Breast epithelium (tissue), 4 donors: ENCODE measurements at regions not wholly inside any gene's neighbourhood (a gene's known extent, or its start where the extent isn't known, plus 50 kb on each side); places are given as distances from the start of the nearest gene placed in this dataset.

ENCODE experiments used
- DNase-seq, 2 donors: peaks; one replicate each; pipeline ENCODE4 v3.0.0-alpha.2; 2019; ENCODE audit warnings: low spot score in 2 of 2
- H3K27ac ChIP-seq, 2 donors: fragments of 200-600 bp; sonication (generic) in 1 of 2; one replicate each; pipeline ENCODE4 v1.5.1; 2016 to 2019; ENCODE audit warnings: mild to moderate bottlenecking in 1 of 2
- H3K27me3 ChIP-seq, 2 donors: fragments of 200-600 bp; sonication (generic) in 1 of 2; one replicate each; pipeline versions ENCODE4 v1.5.1 to v1.6.0; 2017 to 2019; ENCODE audit warnings: control low read depth in 1 of 2, mild to moderate bottlenecking in 1 of 2
- H3K36me3 ChIP-seq: fragments of 200-600 bp; one replicate; pipeline ENCODE4 v1.5.1; 2019
- H3K4me1 ChIP-seq, 2 donors: fragments of 200-600 bp; sonication (generic); one replicate each; pipeline ENCODE4 v1.5.1; 2016 to 2019; ENCODE audit warnings: control low read depth in 1 of 2
- H3K4me3 ChIP-seq, 3 donors: fragments of 200-600 bp; sonication (generic); 1 replicate in 2 of 3; 2 replicates in 1 of 3; pipeline ENCODE4 v1.5.1; 2016 to 2019; ENCODE audit warnings: mild to moderate bottlenecking in 3 of 3, moderate library complexity in 2 of 3
- H3K9me3 ChIP-seq, 2 donors: fragments of 200-600 bp; sonication (generic) in 1 of 2; one replicate each; pipeline ENCODE4 v1.5.1; 2016 to 2019; ENCODE audit warnings: control low read depth in 1 of 2
- CTCF ChIP-seq, 3 donors: fragments of 450-650 bp; IDR thresholded peaks; one replicate each; pipeline ENCODE4 v1.5.1; 2016 to 2017; ENCODE audit warnings: antibody characterized with exemption in 3 of 3, mild to moderate bottlenecking in 3 of 3, moderate library complexity in 3 of 3
- POLR2A ChIP-seq: fragments of 450-650 bp; IDR thresholded peaks from one replicate; pipeline ENCODE4 v1.6.1; 2016; ENCODE audit warnings: antibody characterized with exemption, mild to moderate bottlenecking, moderate library complexity
- POLR2AphosphoS5 ChIP-seq, 3 donors: sonication (generic); formaldehyde crosslinking; IDR thresholded peaks; one replicate each; pipeline ENCODE4 v1.6.1; 2017; ENCODE audit warnings: antibody characterized with exemption in 3 of 3
- intact Hi-C: fragments of 100-400 bp; cut with DNase I; formaldehyde crosslinking; loops from one replicate; pipeline ENCODE4 v1.15.1; 2023; ENCODE audit warnings: low total_unique reads

- no peaks in the 10 kb centered on the region for H3K36me3 ChIP-seq
- H3K27me3 ChIP-seq, result no peaks in the 10 kb centered on the region
- no peak for DNase-seq
- H3K4me1 ChIP-seq, result no peaks in the 10 kb centered on the region
- no peak overlapping the region for H3K27ac ChIP-seq
- TF ChIP-seq CTCF (IDR thresholded peaks at IDR 0.05), result no peak
- no peak for TF ChIP-seq POLR2AphosphoS5 (IDR thresholded peaks at IDR 0.05)
- no peak for TF ChIP-seq POLR2A
- H3K9me3 ChIP-seq, result no peaks in the 10 kb centered on the region
- intact Hi-C loops, result no loop called here
- H3K4me3 ChIP-seq, result no peak overlapping the region
These were observed 127.9 kb upstream of the DYRK2 start for GRCh38 chr12:67520606-67521005.

- no peaks in the 10 kb centered on the region for H3K9me3 ChIP-seq
- no peaks in the 10 kb centered on the region for H3K27me3 ChIP-seq
- H3K36me3 ChIP-seq, result no peaks in the 10 kb centered on the region
- intact Hi-C loops, result no loop called here
- no peak overlapping the region for H3K27ac ChIP-seq
- H3K4me1 ChIP-seq, result no peaks in the 10 kb centered on the region
- TF ChIP-seq CTCF (IDR thresholded peaks at IDR 0.05), result no peak
- TF ChIP-seq POLR2AphosphoS5 (IDR thresholded peaks at IDR 0.05), result no peak
- no peak for TF ChIP-seq POLR2A
- no peak for DNase-seq
- H3K4me3 ChIP-seq, result no peak overlapping the region
These were observed 126.3 kb upstream of the DYRK2 start for GRCh38 chr12:67522222-67522621.

- Histone ChIP-seq H3K27me3 (no peaks in the 10 kb centered on the region), H3K4me3 (no peak overlapping the region), H3K4me1 (no peaks in the 10 kb centered on the region), H3K36me3 (no peaks in the 10 kb centered on the region), H3K27ac (no peak overlapping the region), H3K9me3 (no peaks in the 10 kb centered on the region)
- intact Hi-C loops, result no loop called here
- TF ChIP-seq CTCF (IDR thresholded peaks at IDR 0.05), result no peak
- TF ChIP-seq POLR2A, result no peak
- no peak for TF ChIP-seq POLR2AphosphoS5 (IDR thresholded peaks at IDR 0.05)
- no peak for DNase-seq
These were observed 125.0 kb upstream of the DYRK2 start for GRCh38 chr12:67523538-67523937.

GRCh38 chr12:67524861-67525616 is 123.5 kb upstream of the DYRK2 start:
- no peak for TF ChIP-seq POLR2A
- no peak for TF ChIP-seq CTCF (IDR thresholded peaks at IDR 0.05)
- no peaks in the 10 kb centered on the region for H3K4me1 ChIP-seq
- DNase-seq, result no peak

GRCh38 chr12:67525617-67525884 is 123.0 kb upstream of the DYRK2 start:
- intact Hi-C loops, result loop anchor here (5.0 kb wide), 1 partner anchor 113 kb away; no protein-coding TSS in a partner anchor
- Histone ChIP-seq H3K4me1 (no peaks in the 10 kb centered on the region), H3K9me3 (no peaks in the 10 kb centered on the region), H3K27me3 (no peaks in the 10 kb centered on the region), H3K36me3 (no peaks in the 10 kb centered on the region), H3K27ac (no peak overlapping the region), H3K4me3 (no peak overlapping the region)
- no peak for TF ChIP-seq CTCF (IDR thresholded peaks at IDR 0.05)
- no peak for TF ChIP-seq POLR2AphosphoS5 (IDR thresholded peaks at IDR 0.05)
- no peak for TF ChIP-seq POLR2A
- DNase-seq, result no peak

More at GRCh38 chr12:67524861-67525616, 123.5 kb upstream of the DYRK2 start:
- Histone ChIP-seq H3K4me3 (no peak overlapping the region), H3K27me3 (no peaks in the 10 kb centered on the region), H3K9me3 (no peaks in the 10 kb centered on the region), H3K27ac (no peak overlapping the region), H3K36me3 (no peaks in the 10 kb centered on the region)
- intact Hi-C loops, result loop anchor here (5.0 kb wide), 1 partner anchor 113 kb away; no protein-coding TSS in a partner anchor
